Left hindlimb (tissue), 1 donor: ENCODE measurements at regions not wholly inside any gene's neighbourhood (a gene's known extent, or its start where the extent isn't known, plus 50 kb on each side); places are given as distances from the start of the nearest gene placed in this dataset.

Experiments used
- DNase-seq: peaks from one replicate; pipeline ENCODE4 v3.0.0-alpha.2; 2018

GRCh38 chr7:13044309-13044708 is 356.9 kb downstream of the ARL4A start:
- no peak for DNase-seq

DNA sequence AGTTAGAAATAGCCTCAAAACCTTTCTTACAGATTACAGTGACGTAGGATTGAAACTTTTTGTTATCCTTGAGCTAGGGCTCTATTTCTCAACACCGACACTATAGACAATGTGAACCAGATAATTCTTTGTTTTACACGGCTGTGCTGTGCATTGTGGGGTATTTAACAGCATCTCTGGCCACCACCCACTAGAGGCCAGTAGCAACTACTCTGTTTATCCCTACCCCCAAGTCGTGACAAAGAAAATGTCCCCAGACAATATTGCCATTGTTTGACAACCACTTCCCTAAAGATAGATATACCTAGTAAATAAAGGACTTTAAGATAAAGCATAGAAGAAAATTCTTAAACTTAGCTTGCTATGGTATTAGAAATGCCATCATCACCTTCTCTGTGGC is 359.6 kb downstream of the ARL4A start:
- DNase-seq: no peak

GRCh38 chr7:13049946-13050345 is 362.5 kb downstream of the ARL4A start:
- no peak for DNase-seq

DNA sequence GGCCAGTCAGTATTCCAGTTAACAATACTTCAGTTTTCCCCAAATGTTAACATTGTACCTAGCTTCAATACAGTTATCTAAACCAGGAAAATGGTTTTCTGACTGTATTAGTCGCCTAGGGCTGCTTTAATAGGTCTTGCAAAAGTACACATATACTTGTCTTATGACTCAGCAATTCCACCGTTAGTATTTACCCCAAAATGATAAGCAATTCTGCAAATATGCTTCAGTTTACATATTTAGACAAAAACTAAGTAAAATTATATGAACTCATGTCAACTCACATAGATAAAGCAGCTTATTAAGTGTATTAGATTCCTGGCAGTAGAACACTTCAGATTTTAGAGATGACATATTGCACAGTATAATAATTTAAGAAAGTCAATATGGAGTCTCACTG is 363.3 kb downstream of the ARL4A start:
- DNase-seq: no peak

- no peak for DNase-seq
Measured at GRCh38 chr7:13055732-13056368, 368.4 kb downstream of the ARL4A start.

DNA sequence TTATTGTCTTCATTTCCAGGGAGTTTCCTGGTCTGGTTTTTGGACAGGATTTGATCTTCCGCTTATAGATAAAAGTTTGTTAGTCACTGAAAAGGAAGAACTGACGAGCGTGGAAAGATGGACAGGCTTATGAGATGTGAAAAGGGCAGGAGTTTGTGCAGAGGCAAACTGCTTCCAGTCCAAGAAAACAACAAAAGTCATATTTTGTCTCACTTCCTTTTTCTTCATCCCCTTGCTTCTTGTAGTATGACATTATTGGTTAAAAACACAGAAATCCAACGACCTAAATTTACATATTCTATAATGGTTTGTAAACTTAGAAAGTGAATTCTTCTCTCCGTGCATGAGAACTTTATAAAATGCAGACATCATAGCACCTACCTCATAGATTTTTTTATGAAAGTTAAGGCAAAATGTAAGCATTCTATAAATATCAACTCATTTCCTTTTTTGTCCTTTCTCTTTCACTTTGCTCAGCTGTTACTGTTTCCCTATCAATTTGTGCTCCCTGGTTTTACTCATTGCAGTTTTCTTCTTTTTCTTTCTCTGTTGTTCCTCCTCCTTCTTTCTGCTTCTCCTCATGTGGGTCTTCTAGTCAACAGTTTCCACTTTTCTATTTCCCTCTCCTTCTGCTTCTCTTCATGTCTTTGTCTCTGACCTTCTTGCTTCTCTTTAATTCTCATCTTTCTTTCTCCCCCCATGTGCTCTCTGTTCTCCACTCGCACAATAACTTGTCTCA is 370.2 kb downstream of the ARL4A start:
- DNase-seq: no peak

GRCh38 chr7:13060173-13060572 is 372.7 kb downstream of the ARL4A start:
- DNase-seq: no peak

DNA sequence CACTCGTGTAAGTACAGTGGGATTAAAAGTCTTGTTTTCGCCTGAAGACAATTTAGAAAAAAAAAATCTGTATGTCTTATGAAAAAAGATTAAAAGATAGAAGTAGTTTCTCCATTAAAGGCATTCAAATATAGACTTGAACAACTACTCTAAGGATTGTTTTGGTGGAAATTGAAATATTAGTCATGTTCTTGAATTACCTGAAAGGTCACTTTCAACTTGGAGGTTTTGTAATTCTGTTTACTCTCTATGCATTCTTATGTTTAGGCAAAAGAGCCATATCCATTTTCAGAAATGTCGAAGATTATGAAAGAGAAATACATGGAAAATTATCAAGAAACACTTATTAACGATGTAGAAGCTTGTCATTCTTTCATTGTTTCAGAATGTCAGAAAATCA is 373.7 kb downstream of the ARL4A start:
- DNase-seq: no peak

DNA sequence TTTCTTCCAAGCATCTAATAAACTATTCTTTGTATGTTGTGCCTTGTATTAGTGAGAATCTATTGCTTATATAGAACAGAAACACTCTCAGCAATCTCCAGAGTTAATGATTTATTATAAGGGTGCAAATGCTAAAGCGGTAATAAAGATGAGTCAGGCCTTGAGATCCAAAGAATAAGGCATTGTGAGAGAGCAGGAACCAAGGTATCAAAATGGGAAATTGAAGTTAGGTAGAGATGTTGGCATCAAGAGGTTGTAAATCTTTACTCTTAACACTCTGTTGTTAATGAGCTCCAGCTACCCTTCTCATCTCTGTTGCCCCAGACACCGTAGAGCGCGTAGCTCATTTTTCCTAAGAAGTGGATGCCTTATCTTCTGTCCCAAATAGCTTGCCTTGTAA is 375.2 kb downstream of the ARL4A start:
- no peak for DNase-seq

DNA sequence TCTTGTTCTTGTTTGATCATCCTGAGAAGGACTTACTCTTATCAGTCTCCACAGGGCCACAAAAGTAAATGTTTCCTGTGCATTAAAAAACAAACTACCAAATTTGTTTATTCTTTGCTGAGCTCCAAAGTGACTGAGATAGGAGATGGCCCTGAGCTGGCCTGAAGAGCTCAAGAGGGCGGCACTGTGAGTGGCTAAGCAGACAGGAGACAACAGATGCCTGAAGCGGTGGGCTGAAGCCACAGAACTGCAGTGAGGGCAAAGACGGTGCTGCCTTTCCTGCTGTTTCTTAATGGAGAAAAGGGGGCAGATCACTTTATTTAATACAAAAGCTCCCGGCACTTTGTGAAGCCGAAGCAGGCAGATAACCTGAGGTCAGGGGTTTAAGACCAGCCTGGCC is 379.6 kb downstream of the ARL4A start:
- DNase-seq: no peak

GRCh38 chr7:13068032-13068431 is 380.6 kb downstream of the ARL4A start:
- no peak for DNase-seq

GRCh38 chr7:13069841-13070240 is 382.4 kb downstream of the ARL4A start:
- DNase-seq: no peak

- DNase-seq: no peak
Measured at GRCh38 chr7:13072014-13072413, 384.6 kb downstream of the ARL4A start.

DNA sequence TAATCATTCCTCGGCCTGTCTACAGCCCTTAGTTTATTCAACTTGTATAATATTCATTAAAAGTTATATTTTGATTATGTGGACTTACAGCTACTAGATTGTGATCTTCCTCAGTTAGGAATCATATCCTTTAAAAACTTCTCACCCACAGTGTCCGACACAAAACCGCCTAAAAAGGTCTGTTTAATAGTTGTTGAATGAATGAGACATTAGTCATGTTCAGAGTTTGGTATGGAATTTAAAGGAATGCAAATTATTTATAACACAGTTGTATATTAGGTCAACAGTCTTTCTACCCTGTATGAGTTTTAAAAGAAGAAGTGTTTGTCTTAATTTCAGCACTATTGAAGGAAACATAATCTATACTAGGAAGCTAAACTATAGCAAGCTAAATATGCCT is 390.0 kb downstream of the ARL4A start:
- DNase-seq: no peak

DNA sequence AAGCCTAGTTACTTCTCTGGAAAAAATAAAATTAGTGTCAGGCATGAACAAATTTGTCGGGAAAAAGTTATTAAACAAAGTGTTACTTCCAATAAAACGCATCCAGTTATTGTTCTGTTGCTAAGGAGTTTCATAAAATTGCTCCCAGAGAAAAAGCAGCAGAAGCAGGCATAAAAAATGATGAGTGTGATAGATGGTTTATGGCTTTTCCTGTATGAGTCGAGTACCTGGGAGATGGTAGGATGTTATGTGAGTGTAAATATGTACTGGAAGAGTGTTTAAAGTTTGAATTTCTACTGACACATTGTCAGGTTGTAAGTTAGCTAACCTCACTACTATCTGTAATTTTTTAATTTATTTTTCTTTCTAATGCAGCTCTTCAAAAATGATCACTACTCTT is 390.7 kb downstream of the ARL4A start:
- no peak for DNase-seq

GRCh38 chr7:13090959-13091358 is 403.5 kb downstream of the ARL4A start:
- DNase-seq: no peak

- no peak for DNase-seq
Measured at GRCh38 chr7:13091974-13092707, 404.7 kb downstream of the ARL4A start.

- no peak for DNase-seq
Measured at GRCh38 chr7:13092708-13093005, 405.2 kb downstream of the ARL4A start.

DNA sequence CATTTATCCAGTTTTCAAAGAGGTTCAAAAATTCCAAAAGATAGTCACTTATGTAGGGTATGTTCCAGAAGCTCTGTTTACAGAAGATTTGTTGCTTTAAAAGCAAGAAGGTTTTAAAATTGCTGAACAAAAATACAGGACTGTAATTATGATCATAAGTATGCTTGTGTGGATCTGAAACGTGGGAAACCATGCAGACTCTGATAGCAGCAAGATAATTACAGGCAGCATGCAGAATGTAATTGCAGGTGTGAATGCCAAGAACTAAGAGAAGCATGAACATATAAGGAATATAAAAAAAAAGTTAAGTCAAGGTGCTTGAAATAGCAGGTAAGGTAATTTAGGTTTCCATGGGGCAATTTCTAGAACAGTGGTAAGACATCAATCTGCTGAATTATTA is 405.7 kb downstream of the ARL4A start:
- no peak for DNase-seq

- no peak for DNase-seq
Measured at GRCh38 chr7:13097499-13097898, 410.1 kb downstream of the ARL4A start.

DNA sequence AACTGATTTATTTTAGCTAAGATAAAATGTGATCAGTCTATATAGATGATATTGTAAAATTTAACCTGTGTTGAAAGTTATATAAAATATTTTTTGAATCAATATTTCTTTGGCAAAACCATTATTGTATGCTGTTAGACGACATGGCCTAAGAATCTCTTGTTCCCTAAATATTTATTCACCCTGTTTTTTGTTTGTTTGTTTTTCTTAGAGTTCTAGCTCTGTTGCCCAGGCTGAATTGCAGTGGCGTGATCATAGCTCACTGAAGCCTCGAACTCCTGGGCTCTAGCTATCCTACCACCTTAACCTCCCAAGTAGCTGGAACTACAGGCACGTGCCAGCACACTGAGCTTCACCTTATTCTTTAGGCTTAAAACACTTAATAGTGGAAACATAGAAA is 410.7 kb downstream of the ARL4A start:
- DNase-seq: no peak

DNA sequence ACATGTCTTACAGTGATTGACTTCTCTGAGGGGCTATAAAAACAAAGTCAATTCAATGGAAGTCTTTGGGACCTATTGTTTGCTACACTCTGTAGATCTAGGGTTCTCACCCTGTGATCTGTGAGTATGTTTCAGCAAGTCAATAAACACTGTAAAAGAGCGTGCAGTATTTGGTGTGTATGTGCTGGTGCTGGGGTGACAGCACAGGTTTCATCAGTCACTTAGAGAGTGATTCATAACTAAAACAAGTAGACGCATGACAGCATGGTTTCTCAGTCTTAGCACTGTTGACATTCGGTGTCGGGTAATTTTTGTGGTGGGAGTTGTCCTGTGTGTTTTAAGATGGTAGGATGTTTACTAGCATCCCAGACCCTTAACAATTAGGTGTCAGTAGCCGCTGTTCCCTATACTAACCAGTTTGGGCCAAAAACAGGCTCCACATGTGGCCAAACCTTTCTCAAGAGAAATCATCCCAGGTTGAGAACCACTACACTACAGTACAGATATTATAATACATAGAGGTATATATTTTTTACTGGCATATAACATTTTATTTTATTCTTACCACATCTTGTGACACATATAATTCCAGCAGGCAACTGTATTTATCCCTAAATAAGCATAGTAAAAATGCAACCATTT is 411.8 kb downstream of the ARL4A start:
- no peak for DNase-seq

- no peak for DNase-seq
Measured at GRCh38 chr7:13104128-13104527, 416.7 kb downstream of the ARL4A start.

GRCh38 chr7:13105209-13105608 is 417.8 kb downstream of the ARL4A start:
- no peak for DNase-seq
